Mesendoderm (in vitro differentiated cells): ENCODE measurements at regions not wholly inside any gene's neighbourhood (a gene's known extent, or its start where the extent isn't known, plus 50 kb on each side); places are given as distances from the start of the nearest gene placed in this dataset.

Source experiments
- DNase-seq: peaks from one replicate; pipeline ENCODE4 v3.0.0; 2013
- H2AK5ac ChIP-seq: 2 replicates; pipeline ENCODE4 v1.6.1; 2013; ENCODE audit warnings: low read length, inconsistent platforms
- H2BK120ac ChIP-seq: 2 replicates; pipeline ENCODE4 v1.6.1; 2013; ENCODE audit warnings: low read depth, mild to moderate bottlenecking, low read length, moderate library complexity, mixed read lengths
- H2BK15ac ChIP-seq: replicated peaks from 2 replicates; pipeline ENCODE4 v1.6.1; 2013; ENCODE audit warnings: low read depth, mild to moderate bottlenecking, moderate library complexity
- H2BK5ac ChIP-seq: 2 replicates; pipeline ENCODE4 v1.6.1; 2013; ENCODE audit warnings: low read length, inconsistent platforms
- H3K18ac ChIP-seq: 2 replicates; pipeline ENCODE4 v1.6.1; 2013; ENCODE audit warnings: mild to moderate bottlenecking, low read length, mixed read lengths
- H3K23ac ChIP-seq: one replicate; pipeline ENCODE4 v1.6.1; 2013; ENCODE audit warnings: low read length
- H3K27ac ChIP-seq: 2 replicates; pipeline ENCODE4 v1.5.1; 2013; ENCODE audit warnings: low read depth, mild to moderate bottlenecking, inconsistent platforms, low read length, moderate library complexity
- H3K27me3 ChIP-seq: 2 replicates; pipeline ENCODE4 v1.6.1; 2013; ENCODE audit warnings: low read length, control low read depth, mild to moderate bottlenecking, inconsistent platforms; ENCODE audit not compliant: insufficient read depth, poor library complexity
- H3K36me3 ChIP-seq: 2 replicates; pipeline ENCODE4 v1.6.1; 2013; ENCODE audit warnings: low read length, inconsistent platforms; ENCODE audit not compliant: control insufficient read depth, insufficient read depth
- H3K4ac ChIP-seq: one replicate; pipeline ENCODE4 v1.6.1; 2013; ENCODE audit warnings: low read depth, mild to moderate bottlenecking, low read length, moderate library complexity
- H3K4me1 ChIP-seq: 2 replicates; pipeline ENCODE4 v1.6.1; 2013; ENCODE audit warnings: low read depth, low read length, inconsistent platforms; ENCODE audit not compliant: control insufficient read depth
- H3K4me2 ChIP-seq: 2 replicates; pipeline ENCODE4 v1.6.1; 2013; ENCODE audit warnings: low read length
- H3K4me3 ChIP-seq: 2 replicates; pipeline ENCODE4 v1.5.1; 2013; ENCODE audit warnings: mild to moderate bottlenecking, low read length
- H3K56ac ChIP-seq: one replicate; pipeline ENCODE4 v1.6.1; 2013; ENCODE audit warnings: low read length
- H3K79me1 ChIP-seq: 2 replicates; pipeline ENCODE4 v1.6.1; 2013; ENCODE audit warnings: low read length, inconsistent platforms
- H3K79me2 ChIP-seq: 2 replicates; pipeline ENCODE4 v1.6.1; 2013; ENCODE audit warnings: mild to moderate bottlenecking, low read length; ENCODE audit not compliant: control insufficient read depth, insufficient read depth
- H3K9ac ChIP-seq: 2 replicates; pipeline ENCODE4 v1.6.1; 2013; ENCODE audit warnings: low read length, inconsistent platforms
- H4K5ac ChIP-seq: one replicate; pipeline ENCODE4 v1.6.1; 2013; ENCODE audit warnings: low read length
- H4K8ac ChIP-seq: one replicate; pipeline ENCODE4 v1.6.1; 2013; ENCODE audit warnings: low read depth, mild to moderate bottlenecking, control low read depth, low read length, moderate library complexity
- WGBS: extraction: QIAGEN DNeasy Blood & Tissue Kit; methylation state at CpG from one replicate; pipeline ENCODE4 v1.1.7; 2013; ENCODE audit warnings: low lambda C conversion rate, missing lambda C conversion rate; ENCODE audit not compliant: insufficient coverage; ENCODE audit errors: extremely low coverage; 5-methylcytosine and 5-hydroxymethylcytosine counted together

GRCh38 chr2:175436076-175436475 lies 254.6 kb upstream of the ATP5MC3 start:
- no peaks in the 10 kb centered on the region for H3K36me3 ChIP-seq
- no peak overlapping the region for H2BK15ac ChIP-seq
- no peak overlapping the region for H3K4ac ChIP-seq
- H3K79me1 ChIP-seq: no peaks in the 10 kb centered on the region
- no peak overlapping the region for H3K9ac ChIP-seq
- no peak overlapping the region for H4K5ac ChIP-seq
- H4K8ac ChIP-seq: no peak overlapping the region
- no peaks in the 10 kb centered on the region for H3K79me2 ChIP-seq
- H2AK5ac ChIP-seq: no peak overlapping the region
- H3K18ac ChIP-seq: no peak overlapping the region
- no peak overlapping the region for H3K4me3 ChIP-seq
- no peak overlapping the region for H3K27ac ChIP-seq
- H3K4me1 ChIP-seq: no peaks in the 10 kb centered on the region
- H2BK120ac ChIP-seq: no peak overlapping the region
- no peak overlapping the region for H3K23ac ChIP-seq
- H3K4me2 ChIP-seq: no peak overlapping the region
- DNase-seq: peak; percentile 4
- no peak overlapping the region for H3K56ac ChIP-seq
- no peaks in the 10 kb centered on the region for H3K27me3 ChIP-seq
- WGBS: no CpG with 5 or more reads among the region's 2 CpGs
- no peak overlapping the region for H2BK5ac ChIP-seq

DNA sequence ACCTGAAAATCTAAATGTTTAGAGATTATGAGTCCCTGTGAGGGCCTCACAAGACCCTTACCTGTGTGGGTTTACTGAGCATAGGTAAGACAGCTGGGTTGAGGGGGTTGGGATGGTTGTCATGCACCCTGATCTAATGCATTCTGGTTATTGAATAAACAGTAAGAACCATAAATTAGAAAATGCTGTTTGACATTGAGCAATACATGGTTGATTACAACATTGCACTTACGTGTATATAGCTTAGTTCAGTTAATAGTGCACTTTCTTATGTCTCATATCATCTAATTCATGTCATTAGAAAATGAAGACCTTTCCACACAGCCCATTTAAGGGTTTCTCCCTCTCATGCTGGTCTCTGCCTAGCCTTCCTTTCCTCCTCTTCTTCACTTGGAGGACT lies 253.5 kb upstream of the ATP5MC3 start:
- H3K4ac ChIP-seq: no peak overlapping the region
- no peaks in the 10 kb centered on the region for H3K36me3 ChIP-seq
- H3K79me1 ChIP-seq: no peaks in the 10 kb centered on the region
- H3K27ac ChIP-seq: no peak overlapping the region
- H3K4me1 ChIP-seq: no peaks in the 10 kb centered on the region
- H2BK5ac ChIP-seq: no peak overlapping the region
- no peak overlapping the region for H3K9ac ChIP-seq
- no peak overlapping the region for H4K8ac ChIP-seq
- H2AK5ac ChIP-seq: no peak overlapping the region
- no peak for DNase-seq
- H3K18ac ChIP-seq: no peak overlapping the region
- H2BK15ac ChIP-seq: no peak overlapping the region
- no CpG with 5 or more reads among the region's 1 CpG for WGBS
- H3K56ac ChIP-seq: no peak overlapping the region
- H2BK120ac ChIP-seq: no peak overlapping the region
- no peak overlapping the region for H4K5ac ChIP-seq
- no peaks in the 10 kb centered on the region for H3K27me3 ChIP-seq
- H3K4me2 ChIP-seq: no peak overlapping the region
- H3K4me3 ChIP-seq: no peak overlapping the region
- H3K79me2 ChIP-seq: no peaks in the 10 kb centered on the region
- no peak overlapping the region for H3K23ac ChIP-seq

DNA sequence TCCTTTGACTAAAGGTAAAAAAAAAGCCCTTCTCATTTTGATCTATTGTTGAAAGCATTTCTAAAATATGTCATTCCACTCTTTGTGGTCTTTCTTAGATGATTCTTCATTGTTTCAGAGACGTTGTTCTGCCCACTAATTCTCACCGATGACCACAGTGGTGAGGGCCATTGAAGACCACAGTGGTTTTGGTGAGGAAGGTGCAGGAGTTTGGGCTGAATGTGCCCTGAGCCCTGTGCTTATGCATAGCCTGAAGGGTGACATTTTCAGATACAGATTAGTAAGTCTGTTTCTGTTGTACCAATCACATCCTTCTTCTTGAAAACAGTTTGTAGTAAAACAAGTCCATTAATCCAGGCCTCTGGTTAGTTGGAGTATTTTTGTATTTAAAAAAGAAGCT lies 251.3 kb upstream of the ATP5MC3 start:
- H3K18ac ChIP-seq: no peak overlapping the region
- no peak overlapping the region for H2AK5ac ChIP-seq
- H3K56ac ChIP-seq: no peak overlapping the region
- H4K8ac ChIP-seq: no peak overlapping the region
- H3K79me2 ChIP-seq: no peaks in the 10 kb centered on the region
- WGBS: no CpG with 5 or more reads among the region's 2 CpGs
- H3K27me3 ChIP-seq: no peaks in the 10 kb centered on the region
- H3K4ac ChIP-seq: no peak overlapping the region
- H3K79me1 ChIP-seq: no peaks in the 10 kb centered on the region
- no peaks in the 10 kb centered on the region for H3K36me3 ChIP-seq
- no peak overlapping the region for H3K23ac ChIP-seq
- no peak overlapping the region for H3K27ac ChIP-seq
- no peak overlapping the region for H3K4me2 ChIP-seq
- no peak for DNase-seq
- H3K9ac ChIP-seq: no peak overlapping the region
- no peak overlapping the region for H2BK5ac ChIP-seq
- no peak overlapping the region for H4K5ac ChIP-seq
- no peak overlapping the region for H3K4me3 ChIP-seq
- no peaks in the 10 kb centered on the region for H3K4me1 ChIP-seq
- no peak overlapping the region for H2BK15ac ChIP-seq
- no peak overlapping the region for H2BK120ac ChIP-seq

DNA sequence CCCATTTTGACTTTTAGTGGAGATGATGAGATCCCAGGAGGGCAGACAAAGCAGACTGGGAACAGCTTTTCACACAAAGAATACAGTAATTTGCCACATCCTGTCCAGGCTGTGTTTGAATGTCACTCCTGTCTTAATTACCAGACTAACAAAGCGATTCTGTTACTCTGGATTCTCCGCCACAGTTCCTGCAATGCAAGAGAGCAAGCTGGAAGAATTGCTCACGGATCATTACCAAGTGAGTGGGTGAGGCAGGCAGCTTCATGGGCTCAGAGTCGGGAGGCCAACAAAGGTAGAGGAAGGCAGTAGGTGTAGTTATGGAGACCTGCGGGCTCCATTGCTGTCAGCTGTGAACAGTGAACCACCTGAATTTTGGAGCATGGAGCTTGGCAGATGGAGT lies 250.5 kb upstream of the ATP5MC3 start:
- no peak overlapping the region for H3K9ac ChIP-seq
- H3K36me3 ChIP-seq: no peaks in the 10 kb centered on the region
- no peak overlapping the region for H3K4me2 ChIP-seq
- no peaks in the 10 kb centered on the region for H3K79me2 ChIP-seq
- H3K27me3 ChIP-seq: no peaks in the 10 kb centered on the region
- H3K27ac ChIP-seq: no peak overlapping the region
- no peak overlapping the region for H3K4me3 ChIP-seq
- H2BK15ac ChIP-seq: no peak overlapping the region
- no CpG with 5 or more reads among the region's 5 CpGs for WGBS
- H3K23ac ChIP-seq: no peak overlapping the region
- H4K5ac ChIP-seq: no peak overlapping the region
- H2AK5ac ChIP-seq: no peak overlapping the region
- DNase-seq: no peak
- no peaks in the 10 kb centered on the region for H3K4me1 ChIP-seq
- no peak overlapping the region for H3K56ac ChIP-seq
- no peaks in the 10 kb centered on the region for H3K79me1 ChIP-seq
- H2BK120ac ChIP-seq: no peak overlapping the region
- no peak overlapping the region for H3K18ac ChIP-seq
- H2BK5ac ChIP-seq: no peak overlapping the region
- H3K4ac ChIP-seq: no peak overlapping the region
- H4K8ac ChIP-seq: no peak overlapping the region

- no peak overlapping the region for H3K27ac ChIP-seq
- no peaks in the 10 kb centered on the region for H3K4me1 ChIP-seq
- H3K27me3 ChIP-seq: no peaks in the 10 kb centered on the region
- no peak overlapping the region for H2BK5ac ChIP-seq
- no CpG with 5 or more reads among the region's 4 CpGs for WGBS
- no peak for DNase-seq
- no peak overlapping the region for H4K8ac ChIP-seq
- no peak overlapping the region for H2AK5ac ChIP-seq
- H3K4me3 ChIP-seq: no peak overlapping the region
- H3K36me3 ChIP-seq: no peaks in the 10 kb centered on the region
- H3K9ac ChIP-seq: no peak overlapping the region
- H3K79me1 ChIP-seq: no peaks in the 10 kb centered on the region
- no peak overlapping the region for H3K4ac ChIP-seq
- H3K79me2 ChIP-seq: no peaks in the 10 kb centered on the region
- H2BK120ac ChIP-seq: no peak overlapping the region
- no peak overlapping the region for H3K56ac ChIP-seq
- H3K4me2 ChIP-seq: no peak overlapping the region
- H2BK15ac ChIP-seq: no peak overlapping the region
- no peak overlapping the region for H3K23ac ChIP-seq
- no peak overlapping the region for H3K18ac ChIP-seq
- no peak overlapping the region for H4K5ac ChIP-seq
Observed at GRCh38 chr2:175431101-175431946, 249.8 kb upstream of the ATP5MC3 start.

- WGBS: no CpG with 5 or more reads among the region's 1 CpG
- H2BK15ac ChIP-seq: no peak overlapping the region
- H2BK5ac ChIP-seq: no peak overlapping the region
- no peak overlapping the region for H3K18ac ChIP-seq
- H3K4me1 ChIP-seq: no peaks in the 10 kb centered on the region
- H3K4me3 ChIP-seq: no peak overlapping the region
- no peaks in the 10 kb centered on the region for H3K36me3 ChIP-seq
- H2BK120ac ChIP-seq: no peak overlapping the region
- H3K27ac ChIP-seq: no peak overlapping the region
- no peaks in the 10 kb centered on the region for H3K79me1 ChIP-seq
- H2AK5ac ChIP-seq: no peak overlapping the region
- no peak overlapping the region for H3K4me2 ChIP-seq
- no peak overlapping the region for H3K56ac ChIP-seq
- H3K4ac ChIP-seq: no peak overlapping the region
- no peaks in the 10 kb centered on the region for H3K27me3 ChIP-seq
- H3K79me2 ChIP-seq: no peaks in the 10 kb centered on the region
- no peak overlapping the region for H3K9ac ChIP-seq
- H3K23ac ChIP-seq: no peak overlapping the region
- no peak for DNase-seq
- H4K8ac ChIP-seq: no peak overlapping the region
- no peak overlapping the region for H4K5ac ChIP-seq
Observed at GRCh38 chr2:175430236-175430635, 248.7 kb upstream of the ATP5MC3 start.
